A549 (cell line): ENCODE measurements at regions not wholly inside any gene's neighbourhood (a gene's known extent, or its start where the extent isn't known, plus 50 kb on each side); places are given as distances from the start of the nearest gene placed in this dataset.
"Not testable (repeated sequence)": the region's sequence is repeated elsewhere in the genome, so short reads cannot be mapped to it uniquely, and the experiment has no call there.

Experiments used
- CHD2 ChIP-seq: fragments of 150-350 bp; IDR thresholded peaks from 2 replicates; pipeline ENCODE4 v1.6.1; 2014; ENCODE audit warnings: low read length; ENCODE audit not compliant: partially characterized antibody
- MAZ ChIP-seq: fragments of 150-350 bp; IDR thresholded peaks from 2 replicates; pipeline ENCODE4 v1.6.1; 2014; ENCODE audit warnings: antibody characterized with exemption, low read depth, low read length, borderline replicate concordance

- not testable (repeated sequence) for TF ChIP-seq MAZ, CHD2
Measured at GRCh38 chr2:91445705-91446104, 2754.2 kb downstream of the RPIA start.
